IMR-90 (cell line): ENCODE measurements at regions not wholly inside any gene's neighbourhood (a gene's known extent, or its start where the extent isn't known, plus 50 kb on each side); places are given as distances from the start of the nearest gene placed in this dataset.

Source experiments
- ATAC-seq: fragments of 200-7000 bp; cut with Tn5 transposase; 2 replicates; pipeline ENCODE4 v1.9.1; 2020; ENCODE audit warnings: low read depth, mild to moderate bottlenecking, moderate library complexity
- BruUV-seq: library from RNA; stranded (reverse); fragments of 400-500 nt; replicated peaks from 2 replicates; lab custom pipeline; 2021; lab: Mats Ljungman, UMichigan
- CTCF ChIA-PET: fragments of 300-600 bp; formaldehyde crosslinking; extraction: SDS; loops from one replicate; lab custom pipeline; 2021; ENCODE audit warnings: antibody characterized with exemption; lab: Yijun Ruan, JAX
- POLR2A ChIA-PET: fragments of 300-600 bp; sonication (Branson Sonifier 250); formaldehyde crosslinking; loops from one replicate; lab custom pipeline; 2022; ENCODE audit warnings: antibody characterized with exemption; ENCODE audit not compliant: unreplicated experiment; lab: Charles Lee
- DNase-seq: peaks from one replicate; pipeline ENCODE4 v3.0.0; 2013
- H2AFZ ChIP-seq: replicated peaks from 2 replicates; pipeline ENCODE3; 2013; ENCODE audit warnings: low read length, mild to moderate bottlenecking; ENCODE audit not compliant: poor library complexity
- H2AK5ac ChIP-seq: 2 replicates; pipeline ENCODE4 v1.6.1; 2013; ENCODE audit warnings: low read depth, low read length, inconsistent platforms
- H2AK9ac ChIP-seq: replicated peaks from 2 replicates; pipeline ENCODE3; 2013; ENCODE audit warnings: mild to moderate bottlenecking, low read depth, low read length, moderate library complexity; ENCODE audit not compliant: poor library complexity
- H2BK120ac ChIP-seq: 2 replicates; pipeline ENCODE4 v1.6.1; 2013; ENCODE audit warnings: low read depth, low read length, inconsistent platforms
- H2BK15ac ChIP-seq: 3 replicates; pipeline ENCODE4 v1.6.1; 2013; ENCODE audit warnings: low read depth, low read length, inconsistent platforms
- H2BK20ac ChIP-seq: 2 replicates; pipeline ENCODE4 v1.6.1; 2013; ENCODE audit warnings: low read depth, mild to moderate bottlenecking, inconsistent platforms, low read length, moderate library complexity
- H2BK5ac ChIP-seq: 2 replicates; pipeline ENCODE4 v1.6.1; 2013; ENCODE audit warnings: mild to moderate bottlenecking, low read depth, low read length, inconsistent platforms; ENCODE audit not compliant: poor library complexity, severe bottlenecking
- H3K14ac ChIP-seq: replicated peaks from 2 replicates; pipeline ENCODE4 v1.6.1; 2013; ENCODE audit warnings: low read depth, low read length, inconsistent platforms
- H3K18ac ChIP-seq: 2 replicates; pipeline ENCODE4 v1.6.1; 2013; ENCODE audit warnings: low read depth, low read length, control low read depth
- H3K23ac ChIP-seq: 2 replicates; pipeline ENCODE4 v1.6.1; 2013; ENCODE audit warnings: low read depth, low read length, inconsistent platforms
- H3K27ac ChIP-seq: 2 replicates; pipeline ENCODE4 v1.5.1; 2013; ENCODE audit warnings: mild to moderate bottlenecking, control low read depth, low read length; ENCODE audit not compliant: insufficient read depth
- H3K27me3 ChIP-seq: 2 replicates; pipeline ENCODE4 v1.6.1; 2013; ENCODE audit warnings: low read length; ENCODE audit not compliant: control insufficient read depth, insufficient read depth
- H3K36me3 ChIP-seq: 2 replicates; pipeline ENCODE4 v1.6.1; 2013; ENCODE audit warnings: low read length, mixed read lengths; ENCODE audit not compliant: control insufficient read depth, insufficient read depth
- H3K4ac ChIP-seq: 2 replicates; pipeline ENCODE4 v1.6.1; 2013; ENCODE audit warnings: low read depth, low read length, inconsistent platforms
- H3K4me1 ChIP-seq: 2 replicates; pipeline ENCODE4 v1.6.1; 2013; ENCODE audit warnings: low read length, mixed read lengths; ENCODE audit not compliant: control insufficient read depth, insufficient read depth
- H3K4me2 ChIP-seq: 2 replicates; pipeline ENCODE4 v1.6.1; 2013; ENCODE audit warnings: low read depth, mild to moderate bottlenecking, control low read depth, low read length, moderate library complexity
- H3K4me3 ChIP-seq: 2 replicates; pipeline ENCODE4 v1.5.1; 2013; ENCODE audit warnings: low read depth, mild to moderate bottlenecking, control low read depth, low read length, moderate library complexity; ENCODE audit not compliant: insufficient read depth
- H3K56ac ChIP-seq: 2 replicates; pipeline ENCODE4 v1.6.1; 2013; ENCODE audit warnings: low read length, inconsistent platforms; ENCODE audit not compliant: insufficient read depth; ENCODE audit errors: extremely low read depth
- H3K79me1 ChIP-seq, 2 experiments: 2 replicates each; pipeline ENCODE4 v1.6.1; 2013; ENCODE audit warnings: low read length in 2 of 2, inconsistent platforms in 1 of 2, low read depth in 1 of 2
- H3K9ac ChIP-seq: 2 replicates; pipeline ENCODE4 v1.6.1; 2013; ENCODE audit warnings: low read depth, low read length, control low read depth
- H3K9me1 ChIP-seq: 2 replicates; pipeline ENCODE4 v1.6.1; 2013; ENCODE audit warnings: low read length, inconsistent platforms; ENCODE audit not compliant: insufficient read depth
- H3K9me3 ChIP-seq: 2 replicates; pipeline ENCODE4 v1.6.1; 2013; ENCODE audit warnings: low read length; ENCODE audit not compliant: control insufficient read depth, insufficient read depth
- H4K20me1 ChIP-seq: 2 replicates; pipeline ENCODE4 v1.6.1; 2013; ENCODE audit warnings: low read length, inconsistent platforms; ENCODE audit not compliant: insufficient read depth
- H4K5ac ChIP-seq: 2 replicates; pipeline ENCODE4 v1.6.1; 2013; ENCODE audit warnings: mild to moderate bottlenecking, low read depth, low read length, control low read depth
- H4K8ac ChIP-seq, 2 experiments: 2 replicates each; pipeline ENCODE4 v1.6.1; 2013; ENCODE audit warnings: low read depth in 2 of 2, low read length in 2 of 2, control low read depth in 1 of 2, inconsistent platforms in 1 of 2
- H4K91ac ChIP-seq: 2 replicates; pipeline ENCODE4 v1.6.1; 2013; ENCODE audit warnings: low read depth, low read length, inconsistent platforms; ENCODE audit not compliant: insufficient read depth
- POLR2A ChIP-seq: IDR thresholded peaks from 2 replicates; pipeline ENCODE4 v1.6.1; 2012; ENCODE audit warnings: mild to moderate bottlenecking, low read depth, low read length
- dilution Hi-C: fragments of 300-500 bp; cut with HindIII; formaldehyde crosslinking; loops from one replicate; pipeline ENCODE4 v1.14.3; 2018; ENCODE audit warnings: low sequenced_read_pairs; ENCODE audit not compliant: unreplicated experiment
- in situ Hi-C: fragments of 300-500 bp; cut with MboI; formaldehyde crosslinking; loops from 3 replicates; pipeline ENCODE4 v1.14.3; 2019; ENCODE audit warnings: low sequenced_read_pairs, inconsistent platforms, mixed read lengths
- intact Hi-C: fragments of 100-400 bp; cut with micrococcal nuclease; formaldehyde crosslinking; loops from 2 replicates; pipeline ENCODE4 v1.10.0; 2022

GRCh38 chr13:68293631-68294030 is 1063.5 kb upstream of the PCDH9 start:
- Histone ChIP-seq H3K4me3 (no peak overlapping the region), H2AK9ac (no peak overlapping the region), H3K27me3 (no peaks in the 10 kb centered on the region), H2AFZ (no peak overlapping the region), H3K9me3 (0 out of 2 replicates have a peak, but pooled peaks cover 1% of the 10 kb centered on the region), H3K79me1 (no peaks in the 10 kb centered on the region), H2BK5ac (no peak overlapping the region), H4K20me1 (no peaks in the 10 kb centered on the region), H3K27ac (no peak overlapping the region), H3K36me3 (no peaks in the 10 kb centered on the region), H3K4me2 (no peak overlapping the region), H3K14ac (no peak overlapping the region), H3K56ac (no peak overlapping the region), H3K18ac (no peak overlapping the region), H3K9me1 (no peaks in the 10 kb centered on the region), H2BK120ac (no peak overlapping the region), H2BK20ac (no peak overlapping the region), H2BK15ac (no peak overlapping the region), H3K4ac (no peak overlapping the region), H4K8ac (no peak overlapping the region), H4K5ac (no peak overlapping the region), H4K91ac (no peak overlapping the region), H3K4me1 (no peaks in the 10 kb centered on the region), H2AK5ac (no peak overlapping the region), H3K23ac (no peak overlapping the region), H3K9ac (no peak overlapping the region)
- intact Hi-C loops (no loop called here), in situ Hi-C loops (no loop called here), dilution Hi-C loops (no loop called here)
- BruUV-seq, result no TSS peak
- no peak for TF ChIP-seq POLR2A
- DNase-seq (no peak), ATAC-seq (no peak)
- ChIA-PET CTCF (no interaction called here), POLR2A (no interaction called here)
